Activated T-helper 9 cell treated with anti-CD3 and anti-CD28 coated beads, Interleukin-2, amount 50 U/mL, for 16 hours (primary cell): ENCODE measurements at regions not wholly inside any gene's neighbourhood (a gene's known extent, or its start where the extent isn't known, plus 50 kb on each side); places are given as distances from the start of the nearest gene placed in this dataset.

Source experiments
- DNase-seq: peaks from one replicate; pipeline ENCODE4 v3.0.0-alpha.2; 2020; ENCODE audit warnings: low read depth

DNA sequence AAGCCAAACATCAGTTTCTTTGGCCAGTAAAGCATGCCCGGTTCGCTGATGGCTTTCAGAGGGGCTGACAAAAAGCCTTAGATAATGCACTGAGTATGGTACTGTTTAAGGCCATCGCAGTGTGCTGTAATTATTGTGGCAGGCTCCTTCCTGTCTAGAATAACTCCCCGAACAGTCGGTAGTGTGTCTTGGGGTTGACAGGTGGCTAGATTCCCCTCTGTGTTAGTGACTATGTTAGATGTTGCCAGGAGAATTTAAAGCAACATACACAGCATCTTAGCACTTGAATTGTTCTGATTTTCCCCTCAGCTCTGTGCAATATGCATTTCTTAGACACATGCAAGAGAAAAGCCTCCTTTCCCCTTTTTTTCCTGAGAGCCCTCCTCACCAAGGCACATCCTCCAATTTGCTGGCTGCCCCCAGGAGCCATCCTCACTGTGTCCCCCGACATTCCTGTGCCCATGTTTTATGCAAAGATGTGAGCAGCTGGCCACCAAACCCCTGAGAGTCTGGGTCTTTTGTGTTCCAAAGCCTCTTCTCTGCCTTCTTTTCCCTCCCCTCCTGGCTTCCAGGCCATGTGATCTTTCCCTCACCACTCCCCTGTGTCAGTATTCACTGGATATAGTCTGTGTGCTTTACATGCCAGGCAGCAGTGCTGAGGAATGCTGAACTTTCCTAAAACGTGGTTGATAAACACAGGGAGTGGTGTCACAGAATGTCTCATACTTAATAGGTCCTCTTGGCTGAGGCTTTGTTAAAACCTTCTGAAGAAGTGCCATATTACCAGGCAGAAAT, 331.5 kb downstream of the HRH4 start:
- no peak for DNase-seq

GRCh38 chr18:24793742-24794141, 333.3 kb downstream of the HRH4 start:
- DNase-seq: no peak

GRCh38 chr18:24795129-24795528, 334.7 kb downstream of the HRH4 start:
- no peak for DNase-seq

DNA sequence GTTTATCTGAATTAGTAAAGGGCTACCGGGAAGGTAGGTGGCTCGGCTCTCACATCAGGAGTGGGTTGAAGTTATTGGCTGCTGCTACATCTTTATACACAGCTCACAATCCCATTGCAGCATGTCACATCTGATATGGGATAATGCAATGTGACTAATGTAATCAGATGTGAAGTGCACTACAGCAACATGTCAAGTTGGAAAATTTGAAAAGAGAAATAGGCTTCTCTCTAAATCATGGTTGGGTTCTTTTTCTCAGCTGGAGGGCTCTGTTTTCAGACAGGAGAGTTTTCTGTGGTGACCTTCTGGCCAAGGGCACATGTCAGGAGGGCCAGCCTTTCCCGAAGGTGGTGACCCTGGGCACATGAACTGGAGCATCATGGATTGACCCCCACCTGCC, 337.5 kb downstream of the HRH4 start:
- DNase-seq: no peak

GRCh38 chr18:24799176-24799575, 338.7 kb downstream of the HRH4 start:
- DNase-seq: no peak

GRCh38 chr18:24799720-24800119, 339.3 kb downstream of the HRH4 start:
- DNase-seq: no peak

DNA sequence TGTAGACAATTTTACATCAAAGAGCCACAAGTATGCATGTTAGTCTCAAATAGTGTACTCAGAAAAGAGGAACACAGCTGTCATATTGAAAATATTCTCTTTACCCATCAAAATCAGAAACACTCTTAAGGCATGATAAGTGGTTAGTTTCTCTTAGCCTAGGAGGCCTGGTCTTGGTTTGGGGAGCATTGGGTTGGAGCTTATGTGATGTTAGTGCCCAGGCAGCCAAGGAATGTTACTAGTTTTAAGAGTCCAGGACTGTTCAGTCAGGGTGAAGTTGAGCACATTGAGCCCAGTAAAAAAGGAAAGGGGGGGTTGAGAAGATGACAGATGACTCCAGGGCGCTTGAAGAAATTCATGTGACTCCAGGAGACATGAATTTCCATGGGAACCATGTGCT, 340.6 kb downstream of the HRH4 start:
- no peak for DNase-seq

- DNase-seq: no peak
These were observed 342.0 kb downstream of the HRH4 start for GRCh38 chr18:24802456-24802855.

DNA sequence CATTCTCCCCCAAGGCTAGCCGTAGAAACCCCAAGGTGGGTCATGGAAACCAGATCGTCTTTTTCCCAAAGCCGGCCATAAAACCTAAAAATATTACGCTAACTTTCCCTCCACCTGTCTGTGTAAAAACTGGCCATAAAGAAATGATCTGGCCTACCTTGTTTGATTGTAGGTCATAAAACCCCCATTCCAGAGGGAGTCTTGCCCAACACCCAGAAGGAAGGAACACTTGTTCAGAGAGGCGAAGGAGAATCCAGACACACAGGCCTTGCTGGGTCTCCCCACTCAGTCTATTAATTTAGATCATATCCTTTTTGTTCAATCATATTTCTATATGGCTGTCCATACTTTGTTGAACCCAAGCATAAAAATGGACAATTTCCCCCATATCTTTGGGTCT, 344.7 kb downstream of the HRH4 start:
- DNase-seq: no peak

DNA sequence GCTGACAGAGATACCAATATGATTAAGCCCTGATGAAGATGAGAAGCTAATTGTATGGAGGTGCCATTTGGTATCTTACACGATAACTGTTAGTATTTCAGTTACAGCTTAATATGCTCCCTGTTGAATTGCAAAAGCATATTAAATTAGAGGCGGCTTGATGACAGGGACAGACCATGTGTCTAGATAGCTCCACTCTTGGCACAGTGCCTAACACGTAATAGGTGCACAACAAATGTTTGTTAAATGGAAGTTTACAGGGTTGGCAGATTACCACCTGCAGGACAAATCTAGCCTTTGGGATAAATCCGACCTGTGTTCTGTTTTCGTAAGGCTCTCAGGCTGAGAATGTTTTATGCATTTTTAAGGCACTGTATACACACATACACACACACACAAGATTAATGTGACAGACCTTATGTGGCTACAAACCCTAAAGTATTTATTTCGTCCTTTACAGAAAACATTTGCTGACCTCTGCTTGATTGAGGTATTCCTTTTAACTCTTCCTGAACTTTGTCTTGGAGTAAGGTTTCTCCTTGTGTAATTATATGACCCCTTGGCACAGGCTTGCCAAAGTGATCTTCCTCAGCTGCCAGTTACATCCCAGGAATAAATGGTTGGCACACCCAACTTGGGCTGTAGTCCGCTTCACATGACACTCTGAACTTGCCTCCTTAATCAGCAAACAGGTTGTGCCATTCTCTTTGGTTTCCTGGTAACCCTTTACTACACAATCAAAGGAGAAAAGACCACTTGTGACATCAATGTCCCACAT, 348.9 kb downstream of the HRH4 start:
- no peak for DNase-seq

DNA sequence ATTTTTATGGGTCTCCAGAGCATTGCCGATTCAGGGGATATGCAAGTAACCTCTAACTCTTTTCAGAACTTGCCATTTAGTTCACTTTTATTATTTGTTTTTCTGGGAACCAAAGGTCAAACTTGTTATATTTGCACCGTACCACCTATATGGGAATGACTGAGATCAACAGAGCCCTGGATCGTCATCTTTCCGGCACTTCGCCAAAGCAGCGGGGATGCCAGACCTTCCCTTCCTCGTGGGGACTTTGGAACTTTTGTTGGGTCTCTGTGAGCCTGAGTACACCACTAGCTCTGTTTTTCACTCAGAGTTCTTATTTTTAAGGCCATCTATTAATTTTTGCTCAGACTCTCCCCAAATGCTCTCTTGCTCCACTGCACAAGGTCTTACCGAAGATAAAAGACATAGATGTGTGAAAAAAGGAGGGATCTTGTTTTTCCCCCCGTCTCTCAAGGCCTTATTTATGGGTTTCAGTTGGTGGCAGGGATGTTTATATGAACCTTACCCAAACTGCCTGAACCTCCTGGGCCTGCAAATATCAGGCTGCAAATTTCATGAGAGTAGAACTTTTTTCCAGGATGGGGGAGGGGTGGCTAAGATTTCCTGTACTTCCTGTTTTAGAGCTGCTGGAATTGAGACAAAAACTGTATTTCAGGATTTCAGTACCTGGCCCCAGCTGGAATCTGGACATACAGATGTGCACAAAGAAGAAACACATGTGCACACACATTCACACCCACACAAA, 350.3 kb downstream of the HRH4 start:
- DNase-seq: no peak

GRCh38 chr18:24811950-24812681, 351.7 kb downstream of the HRH4 start:
- no peak for DNase-seq

DNA sequence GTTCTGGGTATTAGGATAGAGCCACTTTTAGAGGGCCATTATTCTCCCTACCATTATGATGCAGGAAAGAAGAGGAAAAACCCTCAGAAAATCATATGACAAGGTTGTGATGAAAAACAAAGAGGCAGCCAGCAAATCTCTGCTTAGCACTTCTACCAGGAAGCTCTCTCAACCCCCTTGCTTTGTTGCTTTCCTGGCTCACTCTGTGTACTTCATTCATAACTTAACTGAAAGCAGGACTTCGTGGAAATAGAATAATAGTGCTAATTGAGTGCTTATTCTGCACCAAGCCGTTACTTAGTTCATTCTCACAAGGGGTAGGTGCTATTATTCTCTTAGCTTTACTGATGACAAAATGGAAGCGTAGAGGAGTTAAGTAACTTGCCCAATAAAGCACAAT, 354.1 kb downstream of the HRH4 start:
- DNase-seq: no peak

GRCh38 chr18:24817150-24817549, 356.7 kb downstream of the HRH4 start:
- no peak for DNase-seq

GRCh38 chr18:24817587-24818371, 357.3 kb downstream of the HRH4 start:
- DNase-seq: no peak

- no peak for DNase-seq
These were observed 358.0 kb downstream of the HRH4 start for GRCh38 chr18:24818441-24818840.

- no peak for DNase-seq
These were observed 358.9 kb downstream of the HRH4 start for GRCh38 chr18:24819141-24819890.

DNA sequence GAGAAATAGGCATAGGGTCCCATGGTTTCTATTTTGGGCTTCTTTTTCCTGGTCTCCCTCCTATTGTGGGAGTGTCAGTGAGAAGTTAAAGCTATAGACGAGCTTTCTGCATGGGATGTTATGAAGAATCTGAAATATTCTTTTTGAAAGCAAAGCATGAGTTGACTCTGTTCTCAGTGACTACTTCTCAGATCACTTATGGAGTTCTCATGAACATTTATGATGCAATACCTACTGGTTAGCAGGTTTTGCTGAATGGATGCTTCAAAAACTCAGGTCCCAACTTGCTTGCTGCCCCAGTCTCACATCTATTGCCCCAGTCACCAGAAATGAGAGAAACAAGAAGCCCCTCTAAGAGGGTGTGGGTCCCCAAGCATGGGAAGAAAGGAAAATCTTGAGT, 365.0 kb downstream of the HRH4 start:
- DNase-seq: no peak

DNA sequence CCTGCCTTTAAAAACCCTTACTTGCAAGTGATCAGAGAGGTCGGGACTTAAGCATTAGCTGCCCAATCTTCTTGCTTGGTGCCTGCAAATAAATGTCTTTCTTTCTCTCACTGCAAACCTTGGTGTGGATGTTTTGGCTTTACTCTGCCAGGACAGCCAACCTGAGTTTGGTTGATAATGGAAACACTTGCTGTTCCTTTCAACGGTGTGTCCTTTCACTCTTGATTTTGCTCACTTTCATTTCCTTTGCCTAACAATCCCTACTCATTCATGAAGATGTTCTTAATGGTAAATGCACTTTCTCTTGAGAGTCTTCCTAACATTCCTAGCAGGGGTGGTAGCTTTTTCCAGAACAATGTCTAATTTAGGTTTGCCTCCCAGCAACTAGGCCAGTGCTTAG, 366.2 kb downstream of the HRH4 start:
- no peak for DNase-seq

DNA sequence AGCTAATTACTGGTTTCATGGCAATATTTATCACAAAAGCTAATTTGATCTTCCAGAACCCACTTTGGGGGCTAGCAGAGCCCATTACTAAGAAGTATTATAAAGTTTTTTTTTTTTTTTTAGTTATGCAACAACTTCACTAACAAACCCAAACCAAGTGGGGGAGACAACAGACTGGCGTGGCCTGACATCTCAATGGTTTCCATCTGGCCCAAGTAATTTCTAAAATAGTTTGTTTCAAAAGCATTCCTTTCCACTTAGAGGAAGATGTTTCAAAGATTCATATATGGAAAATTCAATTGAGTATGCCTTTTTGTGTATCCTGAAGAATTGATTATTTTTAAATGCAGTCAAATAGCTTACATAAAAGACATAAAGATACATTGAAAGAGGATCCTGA, 367.1 kb downstream of the HRH4 start:
- DNase-seq: no peak

- no peak for DNase-seq
These were observed 370.6 kb downstream of the HRH4 start for GRCh38 chr18:24831081-24831480.
